Heart right ventricle (tissue), 16 donors: ENCODE measurements at regions not wholly inside any gene's neighbourhood (a gene's known extent, or its start where the extent isn't known, plus 50 kb on each side); places are given as distances from the start of the nearest gene placed in this dataset.
A peak's percentile ranks its signal among the peaks of the same experiment; 100 is the strongest.
"Not testable (repeated sequence)": the region's sequence is repeated elsewhere in the genome, so short reads cannot be mapped to it uniquely, and the experiment has no call there.

Experiments used
- ATAC-seq, 8 donors: fragments of 200-7000 bp; cut with Tn5 transposase; one replicate each; pipeline ENCODE4 v1.9.1; 2020; ENCODE audit warnings: mild to moderate bottlenecking in 8 of 8, moderate library complexity in 8 of 8, moderate number of reproducible peaks in 1 of 8
- DNase-seq, 2 donors: peaks; one replicate each; pipeline ENCODE4 v3.0.0-alpha.2; 2020
- H3K27ac ChIP-seq, 10 donors: fragments of 200-600 bp; sonication (generic) in 2 of 10; one replicate each; pipeline versions ENCODE4 v1.5.0 to v1.8.0; 2020 to 2022; ENCODE audit warnings: mild to moderate bottlenecking in 3 of 10
- H3K27me3 ChIP-seq, 7 donors: fragments of 200-600 bp; one replicate each; pipeline ENCODE4 v1.8.0; 2021 to 2022; ENCODE audit warnings: mild to moderate bottlenecking in 2 of 7
- H3K36me3 ChIP-seq, 9 donors: fragments of 200-600 bp; sonication (generic) in 1 of 9; one replicate each; pipeline versions ENCODE4 v1.5.0 to v1.8.0; 2020 to 2022; ENCODE audit warnings: mild to moderate bottlenecking in 2 of 9
- H3K4me1 ChIP-seq, 9 donors: fragments of 200-600 bp; sonication (generic) in 1 of 9; one replicate each; pipeline versions ENCODE4 v1.5.0 to v1.8.0; 2020 to 2022; ENCODE audit warnings: mild to moderate bottlenecking in 4 of 9
- H3K4me3 ChIP-seq, 10 donors: fragments of 200-600 bp; sonication (generic) in 2 of 10; one replicate each; pipeline versions ENCODE4 v1.5.0 to v1.8.0; 2020 to 2022; ENCODE audit warnings: mild to moderate bottlenecking in 7 of 10, moderate library complexity in 2 of 10
- H3K9me3 ChIP-seq, 11 donors: fragments of 200-600 bp in 10 of 11; sonication (generic) in 2 of 11; one replicate each; pipeline versions ENCODE4 v1.5.0 to v1.8.0; 2013 to 2022; ENCODE audit warnings: mild to moderate bottlenecking in 2 of 11, control low read depth in 1 of 11, moderate library complexity in 1 of 11
- WGBS, 2 donors: extraction: QIAGEN DNeasy Blood & Tissue Kit; methylation state at CpG; one replicate each; pipeline ENCODE4 v1.1.7; 2013; ENCODE audit warnings: inconsistent platforms in 1 of 2; 5-methylcytosine and 5-hydroxymethylcytosine counted together
- intact Hi-C, 10 donors: fragments of 100-400 bp; cut with DNase I; formaldehyde crosslinking; loops; one replicate each; pipeline versions ENCODE4 v1.11.1 to v1.14.2; 2022
- TF ChIP-seq, protein P1 (sequence below), 9 donors: fragments of 200-600 bp; sonication (generic) in 2 of 9; IDR thresholded peaks; one replicate each; pipeline versions ENCODE4 v1.5.0 to v1.8.0; 2021 to 2022; ENCODE audit warnings: antibody characterized with exemption in 9 of 9, mild to moderate bottlenecking in 5 of 9, moderate library complexity in 1 of 9
- donor health status: Arrhythmogenic right ventricular cardiomyopathy.
- donor health status: ischemic (EF 13 %, LVEDD 7.1; RV severe dilation, severe dysfunction).
- donor health status: healthy with polysubstance abuse.
- donor health status: DM: no; HTN: yes; CAD: no.
- donor health status: DM: no; HTN: no; CAD: no.
- donor health status: ischemic (EF 25% LVEDD 6.9; RV normal size, moderate dysfunction).
- donor health status: ischemic (EF 25% LVEDD 5.7; RV mildly dilated, moderate dysfunction).
- donor health status: healthy.
- donor health status: DM: yes; HTN: yes; CAD: no.
- donor health status: Ischemic cardiomyopathy.
- donor health status: ischemic (EF 35%, LVEDD 5.7; RV mildly dilated, moderate dysfunction).
- donor health status: nonischemic (EF 11% LVEDD 7.7; RV severe dilation, severe dysfunction).
- donor health status: DM: yes; HTN: yes; CAD: no.
- donor health status: PGD.
- donor health status: ischemic (EF 29% LVEDD 5.4; RV normal size, mild dysfunction).
- donor health status: nonischemic (EF 23%, LVEDD 6.1; RV moderate dilation, normal function).

DNA sequence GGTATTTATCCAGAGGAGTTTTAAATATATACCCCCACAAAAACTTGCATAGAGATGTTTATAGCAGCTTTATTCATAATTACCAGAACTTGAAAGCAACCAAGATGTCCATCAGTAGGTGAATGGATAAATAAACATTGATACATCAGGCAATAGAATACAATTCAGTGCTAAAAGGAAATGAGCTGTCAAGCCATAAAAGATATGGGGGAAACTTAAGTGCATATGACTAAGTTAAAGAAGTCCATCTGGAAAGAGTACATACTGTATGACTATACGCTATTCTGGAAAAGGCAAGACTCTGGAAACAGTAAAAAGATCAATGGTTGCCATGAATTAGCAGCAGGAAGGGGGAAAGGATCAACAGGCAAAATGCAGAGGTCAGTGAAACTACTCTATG lies 366.7 kb downstream of the HHIPL2 start:
- peaks cover 0 to 16% (median 0%) of the 10 kb centered on the region in 11 donors for H3K9me3 ChIP-seq
- TF ChIP-seq, protein P1, sequence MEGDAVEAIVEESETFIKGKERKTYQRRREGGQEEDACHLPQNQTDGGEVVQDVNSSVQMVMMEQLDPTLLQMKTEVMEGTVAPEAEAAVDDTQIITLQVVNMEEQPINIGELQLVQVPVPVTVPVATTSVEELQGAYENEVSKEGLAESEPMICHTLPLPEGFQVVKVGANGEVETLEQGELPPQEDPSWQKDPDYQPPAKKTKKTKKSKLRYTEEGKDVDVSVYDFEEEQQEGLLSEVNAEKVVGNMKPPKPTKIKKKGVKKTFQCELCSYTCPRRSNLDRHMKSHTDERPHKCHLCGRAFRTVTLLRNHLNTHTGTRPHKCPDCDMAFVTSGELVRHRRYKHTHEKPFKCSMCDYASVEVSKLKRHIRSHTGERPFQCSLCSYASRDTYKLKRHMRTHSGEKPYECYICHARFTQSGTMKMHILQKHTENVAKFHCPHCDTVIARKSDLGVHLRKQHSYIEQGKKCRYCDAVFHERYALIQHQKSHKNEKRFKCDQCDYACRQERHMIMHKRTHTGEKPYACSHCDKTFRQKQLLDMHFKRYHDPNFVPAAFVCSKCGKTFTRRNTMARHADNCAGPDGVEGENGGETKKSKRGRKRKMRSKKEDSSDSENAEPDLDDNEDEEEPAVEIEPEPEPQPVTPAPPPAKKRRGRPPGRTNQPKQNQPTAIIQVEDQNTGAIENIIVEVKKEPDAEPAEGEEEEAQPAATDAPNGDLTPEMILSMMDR (IDR thresholded peaks at IDR 0.05) = no peak
- 72 to 82% methylated on average over 1 of the region's 1 CpG for WGBS, 2 donors

DNA sequence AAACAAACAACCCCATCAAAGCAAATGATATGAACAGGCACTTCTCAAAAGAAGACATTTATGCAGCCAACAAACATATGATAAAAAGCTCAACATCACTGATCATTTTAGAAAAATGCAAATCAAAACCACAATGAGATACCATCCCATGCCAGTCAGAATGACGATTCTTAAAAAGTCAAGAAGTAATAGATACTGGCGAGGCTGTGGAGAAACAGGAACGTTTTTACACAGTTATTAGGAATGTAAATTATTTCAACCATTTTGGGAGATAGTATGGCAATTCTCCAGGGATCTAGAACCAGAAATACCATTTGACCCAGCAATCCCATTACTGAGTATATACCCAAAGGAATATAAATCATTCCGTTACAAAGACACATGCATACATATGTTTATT lies 370.4 kb downstream of the HHIPL2 start:
- not testable (repeated sequence) for DNase-seq, H3K27ac ChIP-seq, H3K27me3 ChIP-seq, ATAC-seq, H3K36me3 ChIP-seq, H3K4me3 ChIP-seq, H3K4me1 ChIP-seq
- peaks cover 0 to 24% (median 0%) of the 10 kb centered on the region in 11 donors for H3K9me3 ChIP-seq
- WGBS, 2 donors = 77 to 81% methylated on average over 4 of the region's 4 CpGs
- intact Hi-C loops = loop anchor here in 2 of 10 donors (10.0 kb wide), 2 partner anchors 633 to 643 kb away; no protein-coding TSS in a partner anchor

More for the DNA sequence above, 366.7 kb downstream of the HHIPL2 start:
- H3K36me3 ChIP-seq = no peaks in the 10 kb centered on the region
- no peak for ATAC-seq
- no peaks in the 10 kb centered on the region for H3K27me3 ChIP-seq
- DNase-seq = no peak
- no peak overlapping the region for H3K4me3 ChIP-seq
- intact Hi-C loops = no loop called here
- no peak overlapping the region for H3K27ac ChIP-seq
- no peaks in the 10 kb centered on the region for H3K4me1 ChIP-seq

DNA sequence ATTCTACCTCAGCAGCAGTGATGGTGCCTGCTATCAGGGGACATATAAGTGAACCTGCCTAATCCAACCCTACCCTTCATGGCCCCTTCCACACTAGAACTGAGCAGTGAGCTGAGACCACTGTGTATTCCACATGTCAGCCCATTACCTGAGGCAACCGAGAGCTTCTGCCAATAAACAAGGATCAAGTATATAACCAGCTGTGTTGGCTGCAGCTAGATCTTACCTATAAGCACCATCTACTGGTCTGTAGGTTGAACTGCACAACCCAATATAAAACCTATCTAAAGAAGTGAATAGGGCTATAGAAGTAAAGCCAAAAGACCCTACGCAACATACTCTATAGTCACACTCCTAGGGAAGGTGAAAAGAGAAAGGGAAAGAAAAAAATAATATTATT lies 376.9 kb downstream of the HHIPL2 start:
- WGBS, 2 donors = 33 to 47% methylated on average over 2 of the region's 2 CpGs
- Histone ChIP-seq H3K27me3 (no peaks in the 10 kb centered on the region), H3K9me3 (peaks cover 0 to 30% (median 12%) of the 10 kb centered on the region in 11 donors), H3K4me1 (no peaks in the 10 kb centered on the region), H3K27ac (no peak overlapping the region), H3K4me3 (no peak overlapping the region), H3K36me3 (no peaks in the 10 kb centered on the region)
- intact Hi-C loops = loop anchor here in 4 of 10 donors (2.0 to 10.0 kb wide), 5 partner anchors 626 to 694 kb away; no protein-coding TSS in a partner anchor
- DNase-seq (no peak), ATAC-seq (peak in 3 of 8 donors; percentile 38 to 55 (median 49))
- TF ChIP-seq, protein P1 (IDR thresholded peaks at IDR 0.05) = peak; percentile 9 to 61 (median 53)

DNA sequence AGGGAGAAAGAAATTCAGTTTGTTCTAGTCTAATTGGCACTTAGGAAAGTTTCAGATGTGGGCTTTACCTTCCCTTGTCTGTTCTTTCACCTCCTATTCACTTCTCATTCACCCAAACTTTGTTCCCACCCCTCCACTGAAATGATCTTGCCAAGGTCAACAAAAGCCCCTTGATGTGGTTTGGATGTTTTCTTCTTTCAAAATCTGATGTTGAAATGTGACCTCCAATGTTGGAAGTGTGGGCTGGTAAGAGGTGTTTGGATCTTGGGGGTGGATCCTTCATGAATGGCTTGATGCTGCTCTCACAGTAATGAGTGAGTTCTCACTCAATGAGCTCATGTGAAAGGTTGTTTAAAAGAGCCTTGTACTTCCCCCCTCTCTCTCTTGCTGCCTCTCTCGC lies 379.3 kb downstream of the HHIPL2 start:
- ATAC-seq (no peak), DNase-seq (no peak)
- H3K36me3 ChIP-seq = no peaks in the 10 kb centered on the region
- H3K9me3 ChIP-seq = peaks cover 0 to 30% (median 12%) of the 10 kb centered on the region in 11 donors
- H3K4me1 ChIP-seq = no peaks in the 10 kb centered on the region
- H3K27ac ChIP-seq = no peak overlapping the region
- H3K4me3 ChIP-seq = no peak overlapping the region
- TF ChIP-seq, protein P1 (IDR thresholded peaks at IDR 0.05) = no peak
- WGBS, 2 donors = 89 to 91% methylated on average over 1 of the region's 1 CpG
- intact Hi-C loops = loop anchor here in 7 of 10 donors (5.0 to 10.0 kb wide), 6 partner anchors 144 to 626 kb away; partner anchors contain the start of gene DUSP10 (in 2 of the 7)
- H3K27me3 ChIP-seq = no peaks in the 10 kb centered on the region

DNA sequence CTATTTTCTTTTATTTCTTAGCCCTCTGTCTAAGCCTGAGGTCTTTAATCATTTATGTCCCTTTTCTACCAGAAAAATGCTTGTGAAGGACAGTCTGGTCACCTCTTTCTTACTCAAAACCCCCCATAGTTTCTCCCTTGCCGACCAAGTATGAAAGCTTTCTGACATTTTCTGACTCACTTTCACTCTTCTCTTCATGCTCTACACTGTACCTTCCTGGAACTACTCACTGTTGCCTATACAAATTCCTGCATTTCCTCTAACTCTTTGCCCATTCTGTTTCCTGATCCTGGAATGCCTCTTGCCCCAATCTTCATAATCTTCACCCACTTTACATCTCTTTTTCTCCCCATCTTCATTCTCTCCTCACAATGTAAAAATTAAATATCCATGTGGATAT lies 380.0 kb downstream of the HHIPL2 start:
- H3K36me3 ChIP-seq = no peaks in the 10 kb centered on the region
- no peaks in the 10 kb centered on the region for H3K27me3 ChIP-seq
- intact Hi-C loops = loop anchor here in 7 of 10 donors (5.0 to 10.0 kb wide), 6 partner anchors 143 to 626 kb away; partner anchors contain the start of gene DUSP10 (in 2 of the 7)
- no peak overlapping the region for H3K27ac ChIP-seq
- TF ChIP-seq, protein P1 (IDR thresholded peaks at IDR 0.05) = no peak
- no peak overlapping the region for H3K4me3 ChIP-seq
- no peaks in the 10 kb centered on the region for H3K4me1 ChIP-seq
- ATAC-seq = no peak
- DNase-seq = no peak
- WGBS, 2 donors = 86% methylated on average over 1 of the region's 1 CpG
- H3K9me3 ChIP-seq = peaks cover 0 to 25% (median 12%) of the 10 kb centered on the region in 11 donors
